Right cardiac atrium (tissue), 5 donors: ENCODE measurements at regions not wholly inside any gene's neighbourhood (a gene's known extent, or its start where the extent isn't known, plus 50 kb on each side); places are given as distances from the start of the nearest gene placed in this dataset.
"Not testable (repeated sequence)": the region's sequence is repeated elsewhere in the genome, so short reads cannot be mapped to it uniquely, and the experiment has no call there.

Experiments used
- ATAC-seq, 2 donors: fragments of 200-7000 bp; cut with Tn5 transposase; one replicate each; pipeline versions ENCODE4 v1.8.0 to v1.9.1; 2020; ENCODE audit warnings: moderate library complexity in 2 of 2, mild to moderate bottlenecking in 1 of 2
- DNase-seq, 3 donors: peaks; one replicate each; pipeline ENCODE4 v3.0.0-alpha.2; 2020
- H3K27ac ChIP-seq: one replicate; pipeline ENCODE4 v1.5.1; 2013; ENCODE audit warnings: mild to moderate bottlenecking, low read length, control low read depth, moderate library complexity
- H3K27me3 ChIP-seq: one replicate; pipeline ENCODE4 v1.6.1; 2013; ENCODE audit not compliant: control insufficient read depth, insufficient read depth
- H3K4me1 ChIP-seq: one replicate; pipeline ENCODE4 v1.6.1; 2013; ENCODE audit warnings: low read length; ENCODE audit not compliant: control insufficient read depth, insufficient read depth
- H3K4me3 ChIP-seq: one replicate; pipeline ENCODE4 v1.5.1; 2013; ENCODE audit warnings: low read length, control low read depth
- H3K9me3 ChIP-seq: one replicate; pipeline ENCODE4 v1.6.1; 2013; ENCODE audit warnings: low read length; ENCODE audit not compliant: control insufficient read depth
- WGBS: extraction: QIAGEN DNeasy Blood & Tissue Kit; methylation state at CpG from one replicate; pipeline ENCODE4 v1.1.7; 2013; 5-methylcytosine and 5-hydroxymethylcytosine counted together
- intact Hi-C, 4 donors: fragments of 100-400 bp; cut with DNase I; formaldehyde crosslinking; loops; one replicate each; pipeline versions ENCODE4 v1.11.0 to v1.14.0; 2022 to 2023
- donor health status: healthy with polysubstance abuse.
- donor health status: DM: no; HTN: yes; CAD: no.
- donor health status: DM: no; HTN: no; CAD: no.
- donor health status: DM: no; HTN: yes; CAD: no; lungs with severe emphysema.
- donor health status: DM: yes; HTN: yes; CAD: no.

GRCh38 chr2:122338000-122338399, 582.5 kb downstream of the TSN start:
- Histone ChIP-seq H3K27me3 (no peaks in the 10 kb centered on the region), H3K27ac (no peak overlapping the region), H3K4me1 (no peaks in the 10 kb centered on the region), H3K9me3 (no peaks in the 10 kb centered on the region), H3K4me3 (no peak overlapping the region)
- 68% methylated on average over 5 of the region's 5 CpGs for WGBS
- ATAC-seq (no peak), DNase-seq (no peak)
- intact Hi-C loops, result no loop called here

- intact Hi-C loops, result no loop called here
- DNase-seq (no peak), ATAC-seq (no peak)
- WGBS, result 67% methylated on average over 3 of the region's 3 CpGs
- no peak overlapping the region for H3K4me3 ChIP-seq
- no peaks in the 10 kb centered on the region for H3K27me3 ChIP-seq
- H3K27ac ChIP-seq, result no peak overlapping the region
- no peaks in the 10 kb centered on the region for H3K4me1 ChIP-seq
- no peaks in the 10 kb centered on the region for H3K9me3 ChIP-seq
These were observed 584.8 kb downstream of the TSN start for GRCh38 chr2:122340246-122340645.

- WGBS, result 82% methylated on average over 5 of the region's 5 CpGs
- no peak for ATAC-seq
These were observed 585.6 kb downstream of the TSN start for GRCh38 chr2:122341007-122341406.

GRCh38 chr2:122352151-122352550, 596.7 kb downstream of the TSN start:
- H3K4me3 ChIP-seq, H3K27me3 ChIP-seq, ATAC-seq, H3K4me1 ChIP-seq, DNase-seq, H3K27ac ChIP-seq, intact Hi-C loops, H3K9me3 ChIP-seq: not testable (repeated sequence)
- 84% methylated on average over 8 of the region's 8 CpGs for WGBS

More at GRCh38 chr2:122341007-122341406, 585.6 kb downstream of the TSN start:
- H3K27me3 ChIP-seq, result no peaks in the 10 kb centered on the region
- no peak for DNase-seq
- intact Hi-C loops, result no loop called here
- H3K27ac ChIP-seq, result no peak overlapping the region
- no peak overlapping the region for H3K4me3 ChIP-seq
- H3K9me3 ChIP-seq, result no peaks in the 10 kb centered on the region
- H3K4me1 ChIP-seq, result no peaks in the 10 kb centered on the region

GRCh38 chr2:122357998-122358397, 602.5 kb downstream of the TSN start:
- H3K27me3 ChIP-seq, result no peaks in the 10 kb centered on the region
- H3K4me3 ChIP-seq, result no peak overlapping the region
- no peaks in the 10 kb centered on the region for H3K4me1 ChIP-seq
- WGBS, result 90% methylated on average over 1 of the region's 1 CpG
- H3K9me3 ChIP-seq, result no peaks in the 10 kb centered on the region
- intact Hi-C loops, result no loop called here
- no peak for ATAC-seq
- no peak overlapping the region for H3K27ac ChIP-seq
- DNase-seq, result no peak

GRCh38 chr2:122358729-122359128, 603.3 kb downstream of the TSN start:
- H3K27ac ChIP-seq, result no peak overlapping the region
- no peaks in the 10 kb centered on the region for H3K4me1 ChIP-seq
- ATAC-seq (no peak), DNase-seq (no peak)
- H3K27me3 ChIP-seq, result no peaks in the 10 kb centered on the region
- H3K9me3 ChIP-seq, result no peaks in the 10 kb centered on the region
- 70% methylated on average over 3 of the region's 3 CpGs for WGBS
- H3K4me3 ChIP-seq, result no peak overlapping the region
- intact Hi-C loops, result no loop called here

GRCh38 chr2:122363885-122364284, 608.4 kb downstream of the TSN start:
- no peaks in the 10 kb centered on the region for H3K9me3 ChIP-seq

GRCh38 chr2:122366427-122366826, 611.0 kb downstream of the TSN start:
- no peak for DNase-seq
- 62% methylated on average over 2 of the region's 2 CpGs for WGBS
- intact Hi-C loops, result no loop called here
- Histone ChIP-seq H3K4me1 (no peaks in the 10 kb centered on the region), H3K4me3 (no peak overlapping the region), H3K27ac (no peak overlapping the region), H3K9me3 (no peaks in the 10 kb centered on the region), H3K27me3 (no peaks in the 10 kb centered on the region)
- peak in 1 of 2 donors; percentile 36 for ATAC-seq

More at GRCh38 chr2:122363885-122364284, 608.4 kb downstream of the TSN start:
- 85% methylated on average over 2 of the region's 2 CpGs for WGBS
- intact Hi-C loops, result no loop called here
- no peaks in the 10 kb centered on the region for H3K4me1 ChIP-seq
- DNase-seq (no peak), ATAC-seq (no peak)
- H3K27ac ChIP-seq, result no peak overlapping the region
- H3K4me3 ChIP-seq, result no peak overlapping the region
- H3K27me3 ChIP-seq, result no peaks in the 10 kb centered on the region

GRCh38 chr2:122366969-122367645, 611.7 kb downstream of the TSN start:
- ATAC-seq, result no peak
- intact Hi-C loops, result no loop called here

GRCh38 chr2:122367646-122368010, 612.2 kb downstream of the TSN start:
- no peaks in the 10 kb centered on the region for H3K9me3 ChIP-seq
- no peak overlapping the region for H3K27ac ChIP-seq
- ATAC-seq (no peak), DNase-seq (no peak)
- no peaks in the 10 kb centered on the region for H3K27me3 ChIP-seq
- H3K4me3 ChIP-seq, result no peak overlapping the region
- 47% methylated on average over 2 of the region's 2 CpGs for WGBS
- H3K4me1 ChIP-seq, result no peaks in the 10 kb centered on the region
- intact Hi-C loops, result no loop called here

More at GRCh38 chr2:122366969-122367645, 611.7 kb downstream of the TSN start:
- Histone ChIP-seq H3K27ac (no peak overlapping the region), H3K4me3 (no peak overlapping the region), H3K9me3 (no peaks in the 10 kb centered on the region), H3K27me3 (no peaks in the 10 kb centered on the region), H3K4me1 (no peaks in the 10 kb centered on the region)
- DNase-seq, result no peak
- WGBS, result 54% methylated on average over 7 of the region's 7 CpGs

GRCh38 chr2:122368576-122369243, 613.3 kb downstream of the TSN start:
- WGBS, result 66% methylated on average over 1 of the region's 1 CpG
- no peak overlapping the region for H3K4me3 ChIP-seq
- peak in 1 of 3 donors; percentile 32 for DNase-seq
- no peak for ATAC-seq
- H3K9me3 ChIP-seq, result no peaks in the 10 kb centered on the region
- H3K27me3 ChIP-seq, result no peaks in the 10 kb centered on the region
- intact Hi-C loops, result no loop called here
- no peaks in the 10 kb centered on the region for H3K4me1 ChIP-seq
- no peak overlapping the region for H3K27ac ChIP-seq
